ENCODE measurements at regions not wholly inside any gene's neighbourhood (a gene's known extent, or its start where the extent isn't known, plus 50 kb on each side); places are given as distances from the start of the nearest gene placed in this dataset.

- Histone ChIP-seq H3K4me1 (no peaks in the 10 kb centered on the region), H3K9ac (no peak overlapping the region), H3K4me2 (no peak overlapping the region), H3K4me3 (no peak overlapping the region), H3K36me3 (no peaks in the 10 kb centered on the region), H3F3A (ENCODE audit: low read depth) (no peaks in the 10 kb centered on the region), H3K79me2 (ENCODE audit: low read depth) (no peaks in the 10 kb centered on the region), H2AFZ (replicated peaks) (no peak overlapping the region), H3K27ac (no peak overlapping the region), H3K27me3 (no peaks in the 10 kb centered on the region), H4K20me1 (ENCODE audit: low read depth) (no peaks in the 10 kb centered on the region), H3K9me3 (ENCODE audit: low read depth) (no peaks in the 10 kb centered on the region)
- DNase-seq (ENCODE audit: low spot score) = no peak
- no peaks in the 10 kb centered on the region for H3K36me3 Mint-ChIP-seq
- no peaks in the 10 kb centered on the region for H3K9me3 Mint-ChIP-seq
- no peak overlapping the region for H3K27ac Mint-ChIP-seq
- TF ChIP-seq EZH2phosphoT487 (IDR thresholded peaks at IDR 0.05) (no peak), CTCF (IDR thresholded peaks at IDR 0.05) (no peak)
- no peaks in the 10 kb centered on the region for H3K4me1 Mint-ChIP-seq
- peaks cover 17% of the 10 kb centered on the region for H3K27me3 Mint-ChIP-seq (ENCODE audit: insufficient read depth, low read depth)
- no peak overlapping the region for H3K4me3 Mint-ChIP-seq
Measured at GRCh38 chr1:29782846-29783507, 546.7 kb downstream of the PTPRU start.

- Histone ChIP-seq H2AFZ (replicated peaks) (no peak overlapping the region), H3K27me3 (no peaks in the 10 kb centered on the region), H3K4me2 (no peak overlapping the region), H3K36me3 (no peaks in the 10 kb centered on the region), H3K4me3 (no peak overlapping the region), H4K20me1 (ENCODE audit: low read depth) (no peaks in the 10 kb centered on the region), H3K79me2 (ENCODE audit: low read depth) (no peaks in the 10 kb centered on the region), H3F3A (ENCODE audit: low read depth) (no peaks in the 10 kb centered on the region), H3K9ac (no peak overlapping the region), H3K4me1 (no peaks in the 10 kb centered on the region), H3K27ac (no peak overlapping the region), H3K9me3 (ENCODE audit: low read depth) (peaks cover 4% of the 10 kb centered on the region)
- H3K9me3 Mint-ChIP-seq = peaks cover 2% of the 10 kb centered on the region
- H3K27ac Mint-ChIP-seq = no peak overlapping the region
- H3K4me1 Mint-ChIP-seq = no peaks in the 10 kb centered on the region
- H3K27me3 Mint-ChIP-seq (ENCODE audit: insufficient read depth, low read depth) = peaks cover under 1% of the 10 kb centered on the region
- no peaks in the 10 kb centered on the region for H3K36me3 Mint-ChIP-seq
- TF ChIP-seq CTCF (IDR thresholded peaks at IDR 0.05) (no peak), EZH2phosphoT487 (IDR thresholded peaks at IDR 0.05) (no peak)
- H3K4me3 Mint-ChIP-seq = no peak overlapping the region
- no peak for DNase-seq (ENCODE audit: low spot score)
Measured at GRCh38 chr1:29779146-29779545, 542.8 kb downstream of the PTPRU start.

- TF ChIP-seq EZH2 (IDR thresholded peaks at IDR 0.05) (no peak), CTCF (IDR thresholded peaks at IDR 0.05) (no peak), EZH2phosphoT487 (IDR thresholded peaks at IDR 0.05) (no peak)
- H3K4me3 Mint-ChIP-seq = no peak overlapping the region
- H3K27ac Mint-ChIP-seq = no peak overlapping the region
- peaks cover 2% of the 10 kb centered on the region for H3K9me3 Mint-ChIP-seq
- H4K20me1 ChIP-seq (ENCODE audit: low read depth) = no peaks in the 10 kb centered on the region
- H3K4me3 ChIP-seq = no peak overlapping the region
- H3K79me2 ChIP-seq (ENCODE audit: low read depth) = no peaks in the 10 kb centered on the region
- H3K4me1 Mint-ChIP-seq = no peaks in the 10 kb centered on the region
- H3K9ac ChIP-seq = no peak overlapping the region
- H3K27me3 Mint-ChIP-seq (ENCODE audit: insufficient read depth, low read depth) = peaks cover 3% of the 10 kb centered on the region
- no peaks in the 10 kb centered on the region for H3K36me3 ChIP-seq
- no peak overlapping the region for H3K4me2 ChIP-seq
- peaks cover 4% of the 10 kb centered on the region for H3K9me3 ChIP-seq (ENCODE audit: low read depth)
- H3K27me3 ChIP-seq = no peaks in the 10 kb centered on the region
- H3K4me1 ChIP-seq = no peaks in the 10 kb centered on the region
- no peaks in the 10 kb centered on the region for H3F3A ChIP-seq (ENCODE audit: low read depth)
- no peak for DNase-seq (ENCODE audit: low spot score)
- no peaks in the 10 kb centered on the region for H3K36me3 Mint-ChIP-seq
- no peak overlapping the region for H3K27ac ChIP-seq
- H2AFZ ChIP-seq (replicated peaks) = no peak overlapping the region
Measured at GRCh38 chr1:29777522-29777921, 541.2 kb downstream of the PTPRU start.

Data from neural progenitor cell (in vitro differentiated cells).